ENCODE measurements at regions not wholly inside any gene's neighbourhood (a gene's known extent, or its start where the extent isn't known, plus 50 kb on each side); places are given as distances from the start of the nearest gene placed in this dataset.

DNA sequence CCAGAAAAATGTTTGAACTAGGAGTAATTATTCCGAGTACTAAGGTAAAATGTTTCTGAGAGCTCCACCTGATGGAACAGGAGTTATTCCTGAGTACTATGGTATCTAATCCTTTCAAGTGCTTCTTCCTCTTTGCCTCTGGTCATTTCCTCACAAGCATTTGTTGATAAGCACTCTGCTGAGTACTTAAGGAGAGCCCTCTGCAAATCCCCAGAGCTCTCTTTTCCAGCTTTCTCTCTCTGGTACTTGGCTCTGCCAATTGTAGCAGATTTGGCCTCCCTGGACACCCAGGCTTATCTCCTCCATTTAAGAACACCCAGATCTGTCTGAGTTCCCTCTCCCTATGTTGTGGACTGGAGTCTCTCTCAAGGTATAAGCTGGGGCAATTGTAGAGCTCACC, 457.0 kb downstream of the MN1 start:
- Histone ChIP-seq H3K79me2 (no peaks in the 10 kb centered on the region), H3K4me1 (no peaks in the 10 kb centered on the region), H3K27me3 (ENCODE audit: control insufficient read depth, insufficient read depth, low read length) (no peaks in the 10 kb centered on the region), H2AFZ (no peak overlapping the region), H3K36me3 (ENCODE audit: control insufficient read depth, insufficient read depth, low read length) (no peaks in the 10 kb centered on the region), H3K9me3 (ENCODE audit: control insufficient read depth, low read length) (no peaks in the 10 kb centered on the region), H3K4me3 (ENCODE audit: low read depth, low read length) (no peak overlapping the region), H3K9ac (no peak overlapping the region), H3K4me2 (ENCODE audit: low read length) (no peak overlapping the region), H3K27ac (no peak overlapping the region)
- TF ChIP-seq, protein P1, sequence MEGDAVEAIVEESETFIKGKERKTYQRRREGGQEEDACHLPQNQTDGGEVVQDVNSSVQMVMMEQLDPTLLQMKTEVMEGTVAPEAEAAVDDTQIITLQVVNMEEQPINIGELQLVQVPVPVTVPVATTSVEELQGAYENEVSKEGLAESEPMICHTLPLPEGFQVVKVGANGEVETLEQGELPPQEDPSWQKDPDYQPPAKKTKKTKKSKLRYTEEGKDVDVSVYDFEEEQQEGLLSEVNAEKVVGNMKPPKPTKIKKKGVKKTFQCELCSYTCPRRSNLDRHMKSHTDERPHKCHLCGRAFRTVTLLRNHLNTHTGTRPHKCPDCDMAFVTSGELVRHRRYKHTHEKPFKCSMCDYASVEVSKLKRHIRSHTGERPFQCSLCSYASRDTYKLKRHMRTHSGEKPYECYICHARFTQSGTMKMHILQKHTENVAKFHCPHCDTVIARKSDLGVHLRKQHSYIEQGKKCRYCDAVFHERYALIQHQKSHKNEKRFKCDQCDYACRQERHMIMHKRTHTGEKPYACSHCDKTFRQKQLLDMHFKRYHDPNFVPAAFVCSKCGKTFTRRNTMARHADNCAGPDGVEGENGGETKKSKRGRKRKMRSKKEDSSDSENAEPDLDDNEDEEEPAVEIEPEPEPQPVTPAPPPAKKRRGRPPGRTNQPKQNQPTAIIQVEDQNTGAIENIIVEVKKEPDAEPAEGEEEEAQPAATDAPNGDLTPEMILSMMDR (IDR thresholded peaks at IDR 0.05) = no peak

DNA sequence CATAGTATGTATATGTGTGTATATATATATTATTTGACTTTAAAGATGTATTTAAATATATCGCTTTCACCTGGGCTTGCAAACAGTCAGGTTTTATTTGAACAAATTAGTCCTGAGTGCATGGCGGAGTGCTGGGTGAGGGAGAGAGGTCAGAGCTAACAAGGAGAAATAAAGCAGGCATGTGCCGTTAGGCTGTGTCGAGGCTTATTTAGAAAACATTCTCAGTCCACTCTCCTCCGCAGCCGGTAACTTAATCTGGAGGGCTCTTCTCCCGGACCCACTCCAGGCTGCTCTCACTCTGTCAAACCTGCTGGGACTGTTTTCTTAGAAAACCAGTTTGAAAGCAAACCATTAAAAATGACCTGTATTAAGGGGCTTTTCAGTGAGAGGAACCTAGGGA, 455.9 kb downstream of the MN1 start:
- Histone ChIP-seq H3K27me3 (ENCODE audit: control insufficient read depth, insufficient read depth, low read length) (no peaks in the 10 kb centered on the region), H3K9ac (no peak overlapping the region), H3K4me2 (ENCODE audit: low read length) (no peak overlapping the region), H3K36me3 (ENCODE audit: control insufficient read depth, insufficient read depth, low read length) (no peaks in the 10 kb centered on the region), H3K27ac (no peak overlapping the region), H3K4me3 (ENCODE audit: low read depth, low read length) (no peak overlapping the region), H2AFZ (peak overlapping the region; percentile 42), H3K9me3 (ENCODE audit: control insufficient read depth, low read length) (no peaks in the 10 kb centered on the region), H3K79me2 (no peaks in the 10 kb centered on the region), H3K4me1 (no peaks in the 10 kb centered on the region)
- TF ChIP-seq, protein P1 (IDR thresholded peaks at IDR 0.05) = no peak

DNA sequence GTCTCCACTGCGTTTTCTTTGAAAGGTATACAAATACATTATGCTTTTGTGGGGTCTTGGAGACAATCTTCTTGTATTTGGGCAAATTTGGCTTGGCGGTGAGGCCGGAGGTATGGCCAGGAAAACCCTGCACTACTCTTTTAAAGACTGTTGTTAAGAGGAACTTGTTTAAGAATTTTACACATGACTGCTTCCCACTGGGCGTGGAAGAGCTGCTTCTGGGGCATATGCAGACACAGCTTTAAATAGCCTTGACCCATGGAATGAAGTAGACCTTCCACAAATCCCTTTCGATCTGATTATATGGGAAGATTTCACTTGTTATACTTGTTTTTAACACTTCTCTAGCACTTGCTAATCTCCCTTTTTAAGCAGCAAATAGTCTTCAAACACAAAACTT, 453.6 kb downstream of the MN1 start:
- Histone ChIP-seq H3K4me3 (ENCODE audit: low read depth, low read length) (peak overlapping the region; percentile 33), H3K9ac (no peak overlapping the region), H3K79me2 (no peaks in the 10 kb centered on the region), H3K27ac (peak overlapping the region; percentile 75), H3K4me2 (ENCODE audit: low read length) (peak overlapping the region; percentile 62), H2AFZ (peak overlapping the region; percentile 53), H3K36me3 (ENCODE audit: control insufficient read depth, insufficient read depth, low read length) (no peaks in the 10 kb centered on the region), H3K27me3 (ENCODE audit: control insufficient read depth, insufficient read depth, low read length) (no peaks in the 10 kb centered on the region), H3K4me1 (peaks cover 3% of the 10 kb centered on the region), H3K9me3 (ENCODE audit: control insufficient read depth, low read length) (no peaks in the 10 kb centered on the region)
- TF ChIP-seq, protein P1 (IDR thresholded peaks at IDR 0.05) = no peak

DNA sequence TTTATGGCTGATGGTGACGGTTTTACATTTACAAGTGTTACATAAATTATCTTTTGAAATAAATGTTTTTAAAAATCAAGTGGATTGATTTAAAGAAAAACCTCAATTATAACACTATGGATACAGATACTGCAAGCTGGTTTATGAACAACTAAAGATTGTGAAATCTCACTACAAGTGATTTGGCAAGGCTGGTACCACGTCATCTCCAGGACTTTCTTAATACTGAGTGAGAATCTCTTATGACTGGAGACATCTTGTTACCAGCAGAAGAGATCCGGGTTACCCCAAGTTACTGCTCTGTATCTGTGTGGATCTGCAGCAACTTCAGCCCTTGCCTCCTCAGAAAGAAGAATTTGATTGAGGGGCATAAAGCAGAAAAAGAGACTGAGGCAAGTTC, 452.9 kb downstream of the MN1 start:
- peaks cover 3% of the 10 kb centered on the region for H3K4me1 ChIP-seq
- H3K4me2 ChIP-seq (ENCODE audit: low read length) = peak overlapping the region; percentile 62
- H2AFZ ChIP-seq = no peak overlapping the region
- H3K9ac ChIP-seq = no peak overlapping the region
- no peaks in the 10 kb centered on the region for H3K9me3 ChIP-seq (ENCODE audit: control insufficient read depth, low read length)
- peak overlapping the region; percentile 25 for H3K27ac ChIP-seq
- TF ChIP-seq, protein P1 (IDR thresholded peaks at IDR 0.05) = no peak
- peak overlapping the region; percentile 33 for H3K4me3 ChIP-seq (ENCODE audit: low read depth, low read length)
- H3K79me2 ChIP-seq = no peaks in the 10 kb centered on the region
- H3K27me3 ChIP-seq (ENCODE audit: control insufficient read depth, insufficient read depth, low read length) = no peaks in the 10 kb centered on the region
- no peaks in the 10 kb centered on the region for H3K36me3 ChIP-seq (ENCODE audit: control insufficient read depth, insufficient read depth, low read length)

DNA sequence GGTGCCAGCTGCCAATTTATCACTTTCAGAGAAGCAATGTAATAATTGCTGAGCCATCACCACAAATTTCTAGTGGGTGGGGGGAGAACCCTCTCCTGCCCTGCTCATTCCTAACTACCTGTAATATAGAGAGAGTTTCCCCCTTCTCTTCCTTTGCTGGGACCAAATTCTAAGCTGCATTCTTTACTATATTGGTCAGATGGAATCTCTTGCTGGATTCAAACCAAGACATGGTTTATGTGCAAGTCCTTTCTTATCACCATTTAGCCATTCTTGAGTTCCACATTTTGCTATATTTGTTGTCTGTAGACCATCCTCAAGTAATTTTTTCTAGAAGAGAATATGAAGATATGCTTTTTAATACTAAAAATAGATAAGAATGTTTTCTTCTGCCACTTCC, 452.1 kb downstream of the MN1 start:
- Histone ChIP-seq H3K9me3 (ENCODE audit: control insufficient read depth, low read length) (no peaks in the 10 kb centered on the region), H2AFZ (no peak overlapping the region), H3K79me2 (no peaks in the 10 kb centered on the region), H3K27me3 (ENCODE audit: control insufficient read depth, insufficient read depth, low read length) (no peaks in the 10 kb centered on the region), H3K4me2 (ENCODE audit: low read length) (no peak overlapping the region), H3K4me3 (ENCODE audit: low read depth, low read length) (no peak overlapping the region), H3K4me1 (peaks cover 3% of the 10 kb centered on the region), H3K27ac (no peak overlapping the region), H3K9ac (no peak overlapping the region), H3K36me3 (ENCODE audit: control insufficient read depth, insufficient read depth, low read length) (no peaks in the 10 kb centered on the region)
- TF ChIP-seq, protein P1 (IDR thresholded peaks at IDR 0.05) = no peak
